ENCODE measurements at regions not wholly inside any gene's neighbourhood (a gene's known extent, or its start where the extent isn't known, plus 50 kb on each side); places are given as distances from the start of the nearest gene placed in this dataset.

DNA sequence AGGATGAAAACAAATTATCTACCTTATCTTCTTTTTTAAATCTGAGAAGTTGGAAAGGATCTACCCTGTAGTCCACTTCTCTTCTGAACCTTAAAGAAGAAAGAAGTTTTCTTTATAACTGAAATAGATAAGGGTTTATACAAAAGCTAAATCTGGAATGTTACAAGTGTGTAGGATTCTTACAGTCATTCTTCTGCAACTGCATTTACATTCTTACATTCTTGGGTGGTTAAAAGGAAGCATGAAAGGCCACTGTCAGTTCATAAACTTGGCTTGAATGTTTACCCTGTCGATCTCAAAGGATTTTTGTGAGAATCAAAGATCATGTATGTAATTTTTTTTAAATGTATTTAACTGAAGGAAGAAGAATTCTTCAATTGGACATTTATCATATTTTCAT lies 142.1 kb upstream of the BRINP3 start:
- no TSS peak for BruUV-seq (replicated peaks)
- CTCF ChIA-PET, result no interaction called here
- RAD21 ChIA-PET (ENCODE audit: unreplicated experiment), result no interaction called here
- in situ Hi-C loops (cut with MboI) (no loop called here), intact Hi-C loops (cut with micrococcal nuclease; ENCODE audit: unreplicated experiment) (no loop called here)
- no peaks in the 10 kb centered on the region for H4K20me1 ChIP-seq (ENCODE audit: control insufficient read depth, insufficient read depth)
- H2AFZ ChIP-seq (ENCODE audit: control insufficient read depth, low read depth, low read length), result no peak overlapping the region
- H3K9me3 ChIP-seq (replicated peaks; ENCODE audit: control insufficient read depth, insufficient read depth, low read length), result no peaks in the 10 kb centered on the region
- no peaks in the 10 kb centered on the region for H3K27me3 ChIP-seq (replicated peaks in 1 of 2; ENCODE audit: control insufficient read depth in 2 of 2, insufficient read depth in 2 of 2, low read length in 1 of 2)
- DNase-seq (ENCODE audit: low read depth, low spot score) (no peak), ATAC-seq (no peak), FAIRE-seq (no peak)
- no peak overlapping the region for H3K4me2 ChIP-seq (ENCODE audit: control insufficient read depth, insufficient read depth)
- H3K36me3 ChIP-seq (ENCODE audit: control insufficient read depth in 2 of 2, insufficient read depth in 2 of 2, low read length in 1 of 2), result no peaks in the 10 kb centered on the region
- H3K9ac ChIP-seq (ENCODE audit: control insufficient read depth, insufficient read depth, low read length), result no peak overlapping the region
- TF ChIP-seq CBX5 (IDR thresholded peaks at IDR 0.05; ENCODE audit: low read depth) (no peak), IKZF1 (conservative IDR thresholded peaks at IDR 0.05) (no peak), HDAC2 (IDR thresholded peaks at IDR 0.05) (no peak), POU2F2 (IDR thresholded peaks at IDR 0.05; ENCODE audit: borderline replicate concordance, low read depth, low read length) (no peak), MEF2A (IDR thresholded peaks at IDR 0.05; ENCODE audit: insufficient read depth, low read depth, low read length) (no peak), ELK1 (IDR thresholded peaks at IDR 0.05; ENCODE audit: low read depth, low read length) (no peak), LARP7 (IDR thresholded peaks at IDR 0.05) (no peak), RB1 (IDR thresholded peaks at IDR 0.05; ENCODE audit: borderline replicate concordance) (no peak), SREBF2 (IDR thresholded peaks at IDR 0.05; ENCODE audit: low read length) (no peak), GABPA (IDR thresholded peaks at IDR 0.05; ENCODE audit: low read depth) (no peak), ASH2L (IDR thresholded peaks at IDR 0.05; ENCODE audit: borderline replicate concordance, low read depth) (no peak)
- TF ChIP-seq, protein P1, sequence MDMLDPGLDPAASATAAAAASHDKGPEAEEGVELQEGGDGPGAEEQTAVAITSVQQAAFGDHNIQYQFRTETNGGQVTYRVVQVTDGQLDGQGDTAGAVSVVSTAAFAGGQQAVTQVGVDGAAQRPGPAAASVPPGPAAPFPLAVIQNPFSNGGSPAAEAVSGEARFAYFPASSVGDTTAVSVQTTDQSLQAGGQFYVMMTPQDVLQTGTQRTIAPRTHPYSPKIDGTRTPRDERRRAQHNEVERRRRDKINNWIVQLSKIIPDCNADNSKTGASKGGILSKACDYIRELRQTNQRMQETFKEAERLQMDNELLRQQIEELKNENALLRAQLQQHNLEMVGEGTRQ (IDR thresholded peaks at IDR 0.05; ENCODE audit: borderline replicate concordance, low read depth, low read length), result no peak
- 0% methylated on average over 1 of the region's 1 CpG for WGBS (ENCODE audit: insufficient coverage, insufficient replicate concordance, low lambda C conversion rate, missing lambda C conversion rate)
- POLR2A ChIA-PET, result no interaction called here
- H3K4me1 ChIP-seq (ENCODE audit: control insufficient read depth, insufficient read depth, low read length), result no peaks in the 10 kb centered on the region
- H3K4me3 ChIP-seq, result no peak overlapping the region
- SMC1A ChIA-PET (ENCODE audit: uncharacterized antibody, unreplicated experiment), result no interaction called here
- H3K27ac ChIP-seq (ENCODE audit: control insufficient read depth, insufficient read depth), result no peak overlapping the region
- no peaks in the 10 kb centered on the region for H3K79me2 ChIP-seq (ENCODE audit: control insufficient read depth, insufficient read depth, low read length)

Data from GM12878 (cell line).